GM18511 (cell line): ENCODE measurements at regions not wholly inside any gene's neighbourhood (a gene's known extent, or its start where the extent isn't known, plus 50 kb on each side); places are given as distances from the start of the nearest gene placed in this dataset.

Experiments
- ATAC-seq: cut with Tn5 transposase; IDR thresholded peaks from one replicate; pipeline ENCODE4 v1.9.1; 2021; ENCODE audit warnings: mild to moderate bottlenecking, moderate library complexity; ENCODE audit not compliant: unreplicated experiment

- no peak for ATAC-seq
Observed at GRCh38 chr11:80066291-80066690, 625.5 kb upstream of the TENM4 start.

DNA sequence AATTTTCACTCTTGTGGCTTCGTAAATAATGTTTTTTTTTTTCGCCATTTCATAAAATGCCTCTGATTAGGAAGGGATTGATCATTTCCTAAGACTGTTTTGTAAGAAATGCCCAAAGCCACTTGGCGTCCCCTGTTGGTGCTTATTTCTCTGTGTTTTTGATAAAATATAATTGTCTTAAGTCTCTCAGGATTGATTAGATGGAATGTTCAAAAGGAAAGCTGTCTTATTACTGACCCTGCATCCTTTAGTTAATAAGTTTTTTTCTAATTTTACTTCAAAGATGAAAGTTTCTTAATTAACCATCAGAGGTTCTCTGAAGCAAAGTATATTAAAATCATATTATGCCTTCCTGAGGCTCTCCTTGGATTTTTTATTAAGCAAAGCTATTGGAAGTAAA is 624.3 kb upstream of the TENM4 start:
- ATAC-seq, result no peak

DNA sequence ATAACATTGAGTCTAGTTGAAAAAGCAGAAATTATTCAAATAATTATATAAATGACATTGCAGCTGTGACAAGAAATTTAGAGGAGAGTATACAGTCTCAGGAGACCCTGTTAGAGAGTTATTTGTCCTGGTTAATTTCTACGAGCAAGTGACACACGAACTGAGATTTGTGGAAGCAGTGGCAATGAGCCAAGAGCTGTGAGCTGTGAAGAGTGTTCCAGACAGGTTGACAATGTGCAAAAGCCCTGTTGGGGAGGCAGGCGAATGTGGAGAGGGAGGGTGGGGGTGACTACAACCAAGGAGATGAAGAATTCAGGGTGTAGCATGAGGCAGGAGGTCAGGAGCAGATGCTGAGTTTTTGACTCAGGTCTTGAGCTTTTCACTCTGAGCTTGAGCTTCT is 620.2 kb upstream of the TENM4 start:
- no peak for ATAC-seq

GRCh38 chr11:80054582-80055165 is 613.8 kb upstream of the TENM4 start:
- ATAC-seq, result no peak

- no peak for ATAC-seq
Observed at GRCh38 chr11:80048513-80048912, 607.7 kb upstream of the TENM4 start.

GRCh38 chr11:80041136-80042000 is 600.5 kb upstream of the TENM4 start:
- ATAC-seq, result no peak

- no peak for ATAC-seq
Observed at GRCh38 chr11:80034801-80035200, 594.0 kb upstream of the TENM4 start.

DNA sequence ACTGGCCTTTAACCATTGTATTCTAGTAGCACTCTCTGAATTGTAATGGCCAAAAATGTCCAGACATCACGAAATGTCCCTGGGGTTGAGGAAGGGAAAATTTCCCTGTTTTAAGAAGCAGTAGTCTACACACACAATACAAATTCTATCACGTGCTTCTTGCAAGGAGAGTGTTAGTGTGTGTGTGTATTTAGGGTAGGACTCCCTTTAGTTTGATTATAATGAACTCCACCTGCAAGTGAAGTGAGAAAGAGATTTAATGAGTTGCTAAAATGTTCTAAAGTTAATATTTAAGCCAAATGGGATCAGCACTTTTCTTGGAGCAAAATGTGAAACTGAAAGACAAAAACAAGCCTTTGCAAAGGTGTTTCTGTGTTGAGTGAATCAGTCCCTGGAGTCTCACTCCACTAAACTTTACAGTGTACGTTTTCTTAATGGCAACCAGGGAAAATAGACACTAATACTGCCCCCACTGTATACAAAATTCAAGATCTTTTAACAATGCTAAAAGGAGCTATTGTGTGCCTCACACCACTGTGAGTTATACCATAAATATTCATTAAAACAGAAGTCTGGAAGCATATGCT is 590.3 kb upstream of the TENM4 start:
- ATAC-seq, result no peak

GRCh38 chr11:80028998-80029397 is 588.2 kb upstream of the TENM4 start:
- no peak for ATAC-seq

DNA sequence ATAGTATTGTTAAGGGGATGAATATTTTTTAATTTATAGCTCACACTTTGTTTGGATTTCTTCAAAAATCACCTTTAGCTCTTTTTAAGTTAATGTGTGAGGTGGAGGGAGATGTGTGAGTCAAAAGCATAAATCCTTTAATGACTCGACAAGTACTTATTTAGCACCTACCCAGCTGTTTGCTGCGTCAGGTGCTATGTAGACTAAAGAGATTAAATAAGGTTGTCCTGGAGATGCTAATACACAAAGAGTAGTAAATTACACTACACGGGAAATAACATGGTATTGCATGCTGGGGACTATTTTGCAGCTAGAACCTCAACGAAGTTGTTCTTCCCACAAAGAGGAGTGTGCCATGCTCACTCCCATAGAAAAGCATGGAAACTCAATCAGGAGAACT is 583.3 kb upstream of the TENM4 start:
- ATAC-seq, result no peak

GRCh38 chr11:80023386-80023785 is 582.6 kb upstream of the TENM4 start:
- no peak for ATAC-seq

DNA sequence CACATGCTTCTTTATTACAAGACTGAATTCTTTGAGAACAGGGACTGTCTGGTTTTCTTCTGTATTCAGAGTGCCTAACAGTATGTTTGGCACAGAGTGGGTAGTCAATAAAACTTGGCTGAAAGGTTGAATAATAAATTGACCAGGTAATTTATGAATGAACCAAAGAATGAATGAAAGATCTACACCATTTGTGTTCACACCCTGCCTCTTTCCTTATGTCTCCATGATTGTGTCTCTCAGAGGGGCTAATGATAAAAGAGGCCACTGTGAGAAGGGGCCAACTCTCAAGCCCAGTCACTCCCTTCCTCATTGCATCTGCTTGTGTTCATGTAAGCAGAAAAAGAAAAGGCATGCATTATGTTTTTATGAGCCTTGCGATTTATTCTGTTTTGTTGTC is 569.7 kb upstream of the TENM4 start:
- no peak for ATAC-seq

DNA sequence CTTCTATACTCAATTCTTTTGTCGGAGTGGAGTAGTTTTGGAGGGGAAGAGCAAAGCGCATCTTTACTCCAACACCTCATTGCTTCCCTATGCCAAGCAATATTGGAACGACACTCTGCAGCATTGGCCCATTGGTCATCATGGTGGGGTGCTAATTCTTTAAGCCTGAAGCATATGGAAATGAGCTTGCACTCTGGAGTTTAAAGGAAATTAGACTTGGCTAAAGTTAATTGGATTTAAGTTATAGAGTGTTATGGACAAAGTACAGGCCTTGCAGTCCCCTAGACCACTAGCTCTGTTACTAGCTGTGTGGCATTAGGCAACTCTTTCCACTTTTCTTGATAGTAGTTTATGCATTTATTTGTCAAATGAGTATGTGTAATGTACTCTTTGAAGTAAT is 568.3 kb upstream of the TENM4 start:
- ATAC-seq, result no peak

- ATAC-seq, result no peak
Observed at GRCh38 chr11:80007616-80008015, 566.8 kb upstream of the TENM4 start.

- no peak for ATAC-seq
Observed at GRCh38 chr11:79990141-79990540, 549.3 kb upstream of the TENM4 start.

DNA sequence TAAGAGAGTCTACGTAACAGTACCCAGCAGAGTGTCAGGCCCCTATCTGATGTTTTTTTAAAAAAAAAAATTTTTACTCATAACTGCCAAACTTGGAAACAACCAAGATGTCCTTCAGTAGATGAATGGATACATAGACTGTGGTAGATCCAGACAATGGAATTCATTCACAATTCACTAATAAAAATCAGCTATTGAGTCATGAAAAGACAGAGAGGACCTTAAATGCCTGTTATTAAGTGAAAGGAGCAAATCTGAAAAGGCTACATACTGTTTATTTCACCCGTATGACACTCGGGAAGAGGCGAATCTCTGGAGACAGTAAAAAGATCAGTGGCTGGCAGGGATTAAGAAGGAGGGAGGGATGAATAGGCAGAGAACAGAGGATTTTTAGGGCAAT is 541.4 kb upstream of the TENM4 start:
- no peak for ATAC-seq

- ATAC-seq, result no peak
Observed at GRCh38 chr11:79980916-79981315, 540.1 kb upstream of the TENM4 start.

- no peak for ATAC-seq
Observed at GRCh38 chr11:79973721-79974617, 533.1 kb upstream of the TENM4 start.

DNA sequence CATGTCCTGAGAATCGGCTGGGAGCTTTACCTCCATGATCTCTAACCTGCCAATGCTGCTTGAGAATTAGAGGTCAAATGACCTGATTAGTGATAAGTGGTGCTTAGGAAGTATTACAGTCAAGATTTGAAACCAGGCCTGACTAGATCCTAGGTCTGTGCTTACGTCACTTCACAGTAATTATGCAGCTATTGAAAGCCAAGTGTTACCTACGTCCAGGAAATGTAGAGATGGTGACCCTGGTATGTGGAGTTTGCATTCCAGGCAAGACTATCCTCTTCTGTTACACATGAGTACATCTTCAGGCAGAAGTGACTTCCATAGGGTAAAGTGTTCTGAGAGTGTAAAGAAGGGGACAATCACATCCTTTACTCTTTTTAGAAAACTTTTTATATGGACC is 530.4 kb upstream of the TENM4 start:
- ATAC-seq, result no peak

- no peak for ATAC-seq
Observed at GRCh38 chr11:79966592-79966991, 525.8 kb upstream of the TENM4 start.
